ENCODE measurements at regions not wholly inside any gene's neighbourhood (a gene's known extent, or its start where the extent isn't known, plus 50 kb on each side); places are given as distances from the start of the nearest gene placed in this dataset.

DNA sequence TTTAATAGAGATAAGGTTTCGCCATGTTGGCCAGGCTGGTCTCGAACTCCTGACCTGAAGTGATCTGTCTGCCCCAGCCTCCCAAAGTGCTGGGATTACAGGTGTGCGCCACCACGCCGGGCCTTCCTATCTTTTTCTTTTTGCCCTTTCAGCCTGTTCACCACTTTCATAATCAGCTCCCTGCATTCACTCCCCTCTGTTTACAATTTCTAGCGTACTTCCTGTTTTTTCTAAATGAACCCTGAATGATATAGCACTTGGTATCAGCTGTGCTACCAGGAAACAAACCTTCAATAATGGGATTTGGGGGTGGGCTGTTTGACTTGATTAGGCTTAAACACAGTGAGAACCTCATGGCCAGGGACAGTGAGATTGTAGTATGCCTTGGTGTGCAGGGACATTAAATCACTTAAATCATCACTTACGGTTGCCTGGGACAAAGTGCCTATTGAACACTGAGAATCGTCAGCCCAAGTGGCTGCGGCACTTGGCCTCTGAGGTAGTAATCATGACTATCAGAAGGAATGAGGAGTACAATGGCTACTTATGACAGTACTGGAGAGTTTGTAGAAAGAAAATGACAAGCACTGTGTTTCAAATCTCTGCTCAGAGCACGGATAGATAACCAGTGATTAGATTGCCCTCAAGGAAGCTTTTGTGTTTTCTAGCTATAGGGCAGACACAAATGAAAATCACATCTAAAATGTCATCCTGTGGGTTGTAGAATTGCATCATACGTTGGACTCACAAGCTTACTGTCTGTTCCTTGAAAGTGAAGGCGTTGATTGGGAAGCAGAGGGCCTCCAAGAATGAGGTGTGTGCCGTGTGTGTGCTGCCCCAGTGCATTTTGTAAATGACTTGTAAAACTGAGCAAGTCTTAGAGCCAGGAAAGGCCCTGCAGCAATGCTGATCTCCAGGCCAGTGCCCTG, 661.8 kb downstream of the MATN1 start:
- no peak for DNase-seq

DNA sequence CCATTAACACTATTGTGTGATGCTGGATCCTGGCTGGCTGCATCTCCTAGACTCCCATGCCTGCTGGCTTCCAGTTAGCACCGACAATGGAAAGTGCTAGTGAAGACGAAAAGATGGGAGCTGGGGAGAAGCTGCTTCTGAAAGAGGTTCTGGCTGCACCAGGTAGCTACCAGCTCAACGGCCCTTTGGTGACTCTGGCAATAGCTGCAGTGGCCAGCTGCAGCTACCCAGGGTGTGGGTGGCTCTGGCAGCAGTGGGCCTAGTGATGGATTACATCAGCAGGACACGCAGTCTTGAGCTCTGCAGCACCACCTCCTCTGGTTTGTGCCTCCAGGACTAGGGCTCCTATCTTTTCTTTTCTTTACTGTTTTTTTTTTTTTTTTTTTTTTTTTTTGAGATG, 662.6 kb downstream of the MATN1 start:
- DNase-seq, result no peak

DNA sequence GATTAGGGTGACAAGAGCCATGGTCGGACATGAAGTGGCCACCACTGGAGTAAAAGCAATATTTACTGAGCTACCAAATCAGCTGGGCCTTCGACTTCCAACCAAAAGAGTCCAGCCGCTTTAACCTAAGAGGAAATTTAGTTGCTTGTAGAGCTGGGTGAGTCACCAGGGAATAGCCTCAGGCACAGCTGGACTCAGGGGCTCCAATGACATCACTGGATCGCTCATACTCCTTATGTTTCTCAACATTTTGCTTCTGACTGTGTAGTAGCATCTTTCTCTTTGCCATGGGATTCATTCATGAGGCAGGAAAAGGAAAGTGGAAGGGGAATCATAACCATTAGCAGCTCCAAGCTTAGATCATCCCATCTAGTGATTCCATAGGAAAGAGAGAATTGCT, 664.4 kb downstream of the MATN1 start:
- no peak for DNase-seq

DNA sequence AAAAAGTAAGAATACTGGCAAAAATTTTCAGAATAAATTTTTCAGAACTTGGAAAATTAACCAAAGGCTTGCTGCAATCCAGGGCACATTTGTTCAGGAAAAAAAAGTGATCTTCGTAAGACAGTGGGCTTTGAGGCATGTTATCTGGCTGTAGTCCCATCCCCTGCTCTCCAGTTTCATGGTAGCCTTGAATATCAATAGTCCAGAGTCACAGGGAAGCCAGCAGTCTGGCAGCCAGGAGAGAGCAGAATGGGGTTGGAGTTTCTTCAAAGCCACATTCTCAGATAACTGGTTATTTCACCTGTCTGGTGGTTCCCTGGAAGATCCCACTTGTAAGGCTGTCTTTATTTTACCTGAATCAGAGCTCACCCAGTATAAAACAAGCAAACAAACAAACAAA, 669.3 kb downstream of the MATN1 start:
- DNase-seq, result no peak

DNA sequence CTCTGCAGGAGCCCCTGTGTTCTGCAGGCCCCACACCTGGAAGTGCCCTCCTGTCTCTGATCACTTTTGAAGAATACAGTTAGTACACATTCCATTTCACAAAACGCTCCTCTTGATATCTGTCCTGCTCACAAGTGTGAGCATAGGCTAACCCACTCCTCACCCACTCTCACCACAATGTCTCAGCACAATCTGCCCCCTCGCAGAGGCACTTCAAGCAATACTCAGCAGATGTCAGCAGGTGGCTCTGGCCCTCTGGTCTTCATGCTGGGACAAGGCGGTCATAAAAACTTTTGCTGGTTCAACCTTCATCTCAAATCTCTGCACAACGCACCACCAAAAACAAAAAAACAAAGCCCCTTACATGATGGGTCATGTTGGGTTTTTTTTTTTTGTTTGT, 671.2 kb downstream of the MATN1 start:
- no peak for DNase-seq

DNA sequence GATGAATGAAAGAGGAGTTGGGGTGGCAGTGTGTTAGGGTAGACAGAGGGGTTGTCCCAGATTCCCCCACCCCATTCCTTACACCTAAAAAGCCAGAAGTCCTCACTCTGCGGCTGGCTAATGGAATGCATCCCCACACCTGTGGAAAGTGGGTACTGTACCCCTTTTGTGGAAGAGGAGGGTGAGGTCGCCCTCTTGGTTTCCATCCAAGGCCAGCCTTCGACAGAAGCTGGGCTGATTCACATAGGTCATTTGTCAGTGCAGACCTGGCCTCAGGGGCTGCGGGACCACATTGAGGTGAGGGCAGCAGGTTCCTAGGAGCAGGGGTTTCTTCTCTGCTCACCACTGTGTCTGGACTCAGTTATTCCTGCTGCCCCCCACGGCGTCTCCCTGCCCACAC, 671.6 kb downstream of the MATN1 start:
- no peak for DNase-seq

DNA sequence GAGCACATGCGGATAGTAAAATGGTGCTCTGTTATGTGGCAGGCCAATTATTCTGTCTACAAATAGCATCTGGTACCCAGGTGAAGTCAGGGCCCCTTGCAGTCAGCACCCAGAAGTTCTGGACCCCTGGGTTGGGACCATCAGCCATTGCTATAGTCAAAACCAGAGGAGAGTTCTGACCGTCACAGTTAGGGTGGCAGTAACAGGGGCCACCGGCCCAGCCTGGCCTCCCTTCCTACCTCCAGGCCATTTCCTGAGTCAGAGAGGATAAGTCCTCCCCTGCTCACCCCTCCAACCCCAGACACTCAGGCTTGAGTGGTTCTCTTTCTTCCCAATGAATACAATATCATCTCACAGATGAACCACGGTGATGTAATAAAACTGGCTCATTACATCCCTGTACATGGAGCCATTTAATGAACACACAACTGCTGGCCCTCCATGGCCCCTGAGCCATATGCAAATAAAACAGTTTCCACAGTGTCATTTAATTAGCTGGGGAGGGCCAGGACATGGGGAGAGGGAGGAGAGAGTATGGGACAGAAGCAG, 673.6 kb downstream of the MATN1 start:
- no peak for DNase-seq

DNA sequence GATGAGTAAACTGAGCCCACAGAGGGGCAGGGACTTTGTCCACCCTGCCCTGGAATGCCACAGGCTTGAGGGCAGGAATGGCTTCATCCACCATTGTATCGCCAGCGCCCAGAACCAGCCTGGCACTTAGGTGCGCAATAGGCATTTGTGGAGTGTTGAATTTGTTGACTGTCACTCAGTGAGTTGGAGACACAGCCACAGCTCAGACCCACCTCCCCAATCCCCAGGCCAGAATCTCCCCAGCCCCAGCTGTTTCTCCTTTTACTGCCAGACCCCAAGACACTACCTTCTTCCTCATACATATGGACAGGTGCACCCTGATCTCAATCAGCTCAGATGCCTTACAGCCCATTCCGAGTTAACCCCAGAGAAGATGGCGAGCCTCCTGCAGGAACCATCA, 674.5 kb downstream of the MATN1 start:
- no peak for DNase-seq

DNA sequence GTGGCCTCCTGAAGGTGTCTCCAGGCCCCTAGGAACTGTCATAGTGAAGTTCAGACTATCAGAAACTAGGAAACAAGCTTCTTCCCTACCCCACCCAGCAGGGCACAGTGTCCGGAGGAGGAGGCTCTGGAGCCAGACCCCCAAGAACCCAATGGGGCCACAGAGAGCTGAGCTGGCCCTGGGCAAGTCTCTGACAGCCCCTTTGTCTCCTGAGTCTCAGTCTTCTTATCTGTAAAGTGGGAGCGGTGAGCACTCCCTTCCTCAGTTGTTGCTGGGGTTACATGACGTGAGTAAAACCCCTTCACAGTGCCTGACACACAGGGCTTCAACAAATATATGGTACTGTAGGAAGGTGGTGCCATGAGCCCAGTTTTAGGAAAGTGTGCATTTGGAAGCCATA, 675.8 kb downstream of the MATN1 start:
- no peak for DNase-seq

DNA sequence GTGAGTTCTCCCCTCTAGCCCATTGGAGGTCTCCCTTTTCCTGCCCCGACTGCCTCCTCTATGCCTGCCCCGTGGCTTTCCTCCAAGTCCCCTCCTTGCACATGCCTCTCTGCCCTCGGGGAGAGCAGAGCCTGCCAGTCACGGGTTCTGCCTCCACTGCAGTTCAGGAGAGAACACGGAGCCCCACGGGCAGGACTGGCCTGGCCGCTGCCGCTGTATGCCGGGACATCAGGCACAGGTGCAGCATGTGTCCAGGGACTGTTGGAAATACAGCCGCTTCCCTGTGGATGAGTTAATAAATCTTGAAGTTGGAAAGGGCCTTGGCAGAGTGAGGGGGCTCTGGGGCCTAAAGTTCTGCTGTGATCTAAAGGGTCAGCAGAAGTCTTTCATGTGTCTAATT, 676.6 kb downstream of the MATN1 start:
- DNase-seq, result no peak

DNA sequence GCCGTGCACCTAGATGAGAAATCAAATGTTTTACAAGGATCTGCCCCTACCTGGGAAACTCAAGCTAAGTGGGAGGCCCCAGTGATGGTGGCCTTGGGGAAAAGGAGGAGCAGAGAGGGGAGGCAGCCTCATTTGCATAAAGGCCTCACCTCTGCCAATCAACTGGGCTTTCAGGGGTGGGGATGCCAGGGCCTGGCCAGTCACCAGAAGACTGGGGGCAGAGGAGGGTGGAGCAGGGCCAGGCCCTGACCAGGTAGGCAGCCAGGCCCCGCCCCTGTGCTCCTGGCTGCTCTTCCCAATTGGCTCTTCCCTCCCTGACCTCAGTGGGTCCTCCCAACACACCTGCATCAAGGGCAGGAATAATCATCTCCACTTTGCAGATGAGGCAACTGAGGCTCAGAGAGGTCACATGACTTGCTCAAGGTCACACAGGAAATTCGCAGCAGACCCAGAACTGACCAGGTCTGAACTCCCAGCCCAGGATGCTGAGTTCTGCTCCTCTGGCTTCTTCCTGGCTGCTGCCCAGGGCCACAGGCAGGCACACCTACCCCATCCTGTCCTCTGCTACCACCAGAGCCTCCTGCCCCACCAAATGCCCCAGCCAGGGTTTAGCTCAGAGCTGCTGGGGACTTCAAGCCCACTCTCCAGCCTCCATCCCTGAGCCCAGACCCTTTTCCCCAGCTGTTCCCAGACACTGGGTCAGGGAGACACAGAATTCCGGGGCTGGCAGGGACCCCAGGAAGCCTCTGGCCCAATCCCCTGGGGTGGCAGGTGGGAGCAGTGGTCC, 677.9 kb downstream of the MATN1 start:
- no peak for DNase-seq

DNA sequence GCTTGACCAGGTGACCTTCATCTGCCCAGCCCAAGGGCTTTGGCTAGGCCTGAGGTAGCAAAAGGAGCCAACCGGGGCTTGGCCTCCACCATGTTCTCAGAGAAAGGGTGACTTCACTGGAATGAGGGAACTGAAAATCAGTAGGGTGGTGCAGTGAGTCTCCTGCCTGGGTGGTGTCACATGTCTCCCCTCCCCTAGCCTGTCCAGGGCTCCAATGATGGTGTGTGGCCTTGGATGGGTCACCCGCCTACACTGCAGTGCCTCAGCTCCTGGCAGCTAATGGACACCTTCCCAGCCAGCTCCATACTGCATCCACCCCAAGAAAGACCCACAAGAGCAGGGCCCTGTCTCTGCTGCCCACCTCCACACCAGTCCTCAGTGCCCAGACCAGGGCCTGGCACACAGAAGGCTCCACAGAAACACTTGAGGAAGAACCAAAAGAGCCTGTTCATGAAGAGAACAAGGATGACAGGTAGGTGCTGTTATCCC, 678.7 kb downstream of the MATN1 start:
- DNase-seq, result no peak

DNA sequence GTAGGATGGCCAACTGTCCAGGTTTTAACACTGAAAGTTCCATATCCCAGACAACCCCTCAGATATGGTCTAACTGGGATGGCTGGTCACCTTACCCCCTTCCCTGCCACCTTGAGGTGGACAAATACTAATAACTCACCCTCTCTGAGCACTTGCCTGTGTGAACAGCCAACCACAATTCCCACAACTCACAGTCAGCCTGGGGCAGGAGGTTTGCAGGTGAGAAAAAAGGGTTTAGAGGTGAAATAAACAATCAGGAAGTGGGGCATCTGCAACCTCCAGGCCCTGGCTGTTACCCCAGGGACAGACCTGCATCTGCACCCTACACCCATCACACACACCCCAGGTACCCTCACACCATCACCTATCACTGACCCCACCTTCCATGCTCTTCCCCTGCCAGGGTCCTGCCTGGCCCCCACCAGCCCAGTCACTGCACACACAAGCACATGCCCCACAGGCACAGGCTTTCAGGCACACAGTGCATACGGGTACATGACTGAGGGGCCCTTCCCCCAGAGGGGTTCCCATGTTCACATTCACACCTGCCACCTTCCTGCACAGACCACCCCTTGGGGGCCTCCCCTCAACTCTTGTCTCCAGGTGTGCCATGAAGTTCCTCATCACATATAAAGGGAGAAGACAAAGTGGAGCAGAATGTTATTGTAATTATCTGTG, 679.5 kb downstream of the MATN1 start:
- DNase-seq, result no peak

DNA sequence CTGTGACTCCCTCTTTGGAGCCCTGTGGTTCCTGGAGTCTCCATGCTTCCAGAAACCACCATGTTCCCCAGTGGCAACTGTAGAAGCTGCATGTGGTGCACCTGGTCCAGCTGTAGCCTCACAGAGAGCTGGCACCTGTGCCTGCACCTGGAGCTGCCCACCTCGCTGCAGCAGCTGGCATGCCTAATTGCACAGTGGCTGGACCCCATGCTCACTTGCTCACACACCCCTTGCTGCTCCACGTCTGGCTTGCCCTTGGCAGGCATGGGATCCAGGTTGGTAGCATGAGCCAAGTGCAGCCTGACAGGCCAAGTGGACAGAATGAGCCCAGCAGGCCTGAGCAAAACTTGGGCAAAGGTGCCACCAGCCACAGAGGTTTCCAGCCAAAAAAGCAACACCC, 680.1 kb downstream of the MATN1 start:
- no peak for DNase-seq

DNA sequence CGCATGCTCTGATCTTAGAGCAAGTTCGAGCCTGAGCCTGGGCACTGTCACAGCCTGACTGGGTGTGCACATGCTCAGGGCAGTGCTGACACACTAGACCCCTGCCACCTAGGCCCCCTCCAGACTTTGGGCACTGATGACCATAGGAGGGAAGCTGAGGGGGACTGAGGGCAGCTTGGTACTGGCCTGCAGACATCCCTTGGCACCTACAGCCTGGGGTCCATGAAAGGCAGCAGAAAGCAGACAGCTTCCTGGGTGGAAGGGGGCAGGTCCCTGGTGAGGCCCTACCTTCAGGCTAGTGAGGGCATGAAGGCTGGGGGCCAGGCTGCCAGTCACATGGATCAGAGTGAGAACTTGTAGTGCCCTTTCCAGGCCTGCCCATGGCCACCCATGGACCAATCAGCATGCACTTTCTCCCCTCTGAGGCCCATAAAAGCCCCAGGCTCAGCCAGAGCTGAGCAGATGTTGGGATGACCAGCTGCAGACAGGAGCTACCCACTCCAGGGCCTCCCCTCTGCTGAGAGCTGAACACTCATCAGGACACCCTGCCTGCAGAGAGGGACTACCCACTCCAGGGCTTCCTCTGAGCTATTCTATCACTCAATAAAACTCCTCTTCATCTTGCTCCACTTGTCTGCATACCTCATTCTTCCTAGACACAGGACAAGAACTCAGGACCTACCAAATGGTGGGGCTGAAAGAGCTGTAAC, 680.8 kb downstream of the MATN1 start:
- no peak for DNase-seq

DNA sequence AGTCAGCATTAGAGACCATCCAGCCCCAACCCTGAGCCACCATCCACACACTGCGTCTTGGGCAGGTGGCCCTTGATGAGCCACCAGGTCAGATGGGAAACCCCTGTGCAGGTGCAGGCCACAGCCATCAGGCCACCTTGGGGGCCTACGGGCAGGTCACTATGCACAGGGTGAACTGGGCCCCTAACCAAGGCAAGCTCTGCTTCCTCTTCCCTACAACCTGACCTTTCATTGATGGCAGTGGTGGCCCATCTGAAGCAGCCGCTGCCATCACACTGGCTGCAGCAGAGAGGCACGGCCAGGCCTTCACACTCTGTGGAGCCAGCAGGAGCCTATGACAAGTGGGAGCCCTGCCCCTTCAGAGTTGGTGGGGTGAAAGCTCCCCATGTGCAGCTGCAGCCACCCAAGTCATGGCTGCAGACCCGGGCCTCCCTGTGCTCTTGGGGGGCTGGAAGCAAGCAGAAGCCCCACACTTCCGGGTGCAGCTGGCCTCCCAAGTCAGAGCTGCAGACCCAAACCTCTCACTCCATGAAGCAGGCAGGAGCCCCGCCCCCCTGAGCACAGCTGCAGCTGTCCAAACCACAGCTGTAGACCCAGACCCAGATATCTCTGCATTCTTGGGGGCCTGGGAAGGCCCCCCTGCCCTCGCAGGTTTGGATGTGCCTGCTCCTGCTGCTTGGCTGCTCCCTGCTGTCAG, 681.5 kb downstream of the MATN1 start:
- DNase-seq, result no peak

DNA sequence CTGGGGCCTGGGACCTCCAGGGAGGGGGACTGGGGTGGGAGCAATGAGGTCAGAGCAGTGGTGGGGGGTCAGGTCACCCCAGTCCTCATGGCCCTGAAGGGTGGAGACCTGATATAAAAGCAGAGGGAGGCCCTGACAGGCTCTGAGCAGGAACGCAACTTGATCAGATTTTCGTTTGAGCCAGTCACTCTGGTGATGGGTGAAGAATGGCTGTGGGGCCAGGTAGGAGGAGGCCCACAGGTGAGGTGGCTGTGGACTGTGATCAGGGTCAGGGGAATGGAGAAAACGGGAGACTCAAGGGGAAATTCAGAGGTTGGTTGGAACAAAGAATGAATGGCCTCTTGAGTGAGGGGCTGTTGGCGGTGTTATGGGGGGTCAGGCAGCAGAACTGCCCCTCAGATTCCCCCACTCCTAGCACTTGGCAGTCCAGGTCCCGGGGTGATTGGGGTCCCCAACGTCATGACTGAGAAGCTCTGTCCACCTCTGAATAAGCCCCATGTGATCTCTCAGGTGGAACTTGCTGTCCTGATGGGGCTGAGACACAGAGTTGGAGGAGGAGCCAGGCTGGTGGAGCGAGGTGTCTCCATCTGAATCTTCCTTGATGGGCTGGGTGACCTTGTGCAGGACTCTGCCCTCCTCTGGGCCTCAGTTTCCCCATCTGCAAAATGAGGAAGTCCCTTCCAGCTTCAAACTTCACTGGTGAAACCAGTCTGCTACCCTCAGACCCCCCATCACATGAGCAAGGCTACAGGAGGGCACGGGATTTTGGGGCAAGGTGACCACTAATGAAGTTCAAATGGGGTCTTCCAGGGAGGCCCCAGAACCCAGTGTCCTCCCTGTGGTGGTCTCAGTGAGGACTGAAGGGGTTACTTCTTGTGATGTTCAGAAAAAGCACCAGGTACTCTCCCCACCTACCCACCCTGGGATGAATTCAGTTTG, 683.0 kb downstream of the MATN1 start:
- no peak for DNase-seq

DNA sequence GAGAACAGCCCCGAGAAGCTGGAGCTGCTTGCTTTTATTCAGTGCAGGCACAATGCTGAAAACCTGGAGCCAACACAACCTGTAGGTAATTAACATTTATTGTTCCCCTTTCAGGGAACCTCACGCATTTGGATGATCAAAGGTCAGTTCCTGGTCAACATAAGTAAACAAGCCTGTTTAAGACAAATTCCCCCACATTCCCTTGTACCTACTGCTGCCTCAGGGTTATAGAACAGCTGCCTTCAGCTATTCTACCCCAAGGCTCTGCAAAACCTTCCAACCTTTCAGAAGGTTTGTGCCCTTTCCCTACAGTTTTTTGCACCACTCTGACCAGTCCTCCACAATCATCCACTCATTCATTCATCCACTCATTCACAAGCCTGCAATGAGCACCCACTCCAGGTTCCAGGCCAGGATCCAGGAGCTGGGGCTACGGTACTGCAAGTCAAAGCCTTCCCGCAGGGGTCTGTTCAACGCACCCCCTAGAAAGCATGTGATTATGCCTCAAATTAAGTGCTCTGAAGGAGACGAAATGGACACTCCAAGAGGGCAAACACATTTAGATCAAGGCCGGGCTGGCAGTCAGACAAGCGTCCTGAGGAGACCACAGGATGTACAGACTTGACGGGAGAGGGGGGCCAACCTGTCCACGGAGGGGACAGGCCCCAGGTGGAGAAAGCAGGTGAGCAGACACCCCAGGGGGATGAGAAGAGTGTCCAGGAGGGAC, 683.9 kb downstream of the MATN1 start:
- DNase-seq, result no peak

DNA sequence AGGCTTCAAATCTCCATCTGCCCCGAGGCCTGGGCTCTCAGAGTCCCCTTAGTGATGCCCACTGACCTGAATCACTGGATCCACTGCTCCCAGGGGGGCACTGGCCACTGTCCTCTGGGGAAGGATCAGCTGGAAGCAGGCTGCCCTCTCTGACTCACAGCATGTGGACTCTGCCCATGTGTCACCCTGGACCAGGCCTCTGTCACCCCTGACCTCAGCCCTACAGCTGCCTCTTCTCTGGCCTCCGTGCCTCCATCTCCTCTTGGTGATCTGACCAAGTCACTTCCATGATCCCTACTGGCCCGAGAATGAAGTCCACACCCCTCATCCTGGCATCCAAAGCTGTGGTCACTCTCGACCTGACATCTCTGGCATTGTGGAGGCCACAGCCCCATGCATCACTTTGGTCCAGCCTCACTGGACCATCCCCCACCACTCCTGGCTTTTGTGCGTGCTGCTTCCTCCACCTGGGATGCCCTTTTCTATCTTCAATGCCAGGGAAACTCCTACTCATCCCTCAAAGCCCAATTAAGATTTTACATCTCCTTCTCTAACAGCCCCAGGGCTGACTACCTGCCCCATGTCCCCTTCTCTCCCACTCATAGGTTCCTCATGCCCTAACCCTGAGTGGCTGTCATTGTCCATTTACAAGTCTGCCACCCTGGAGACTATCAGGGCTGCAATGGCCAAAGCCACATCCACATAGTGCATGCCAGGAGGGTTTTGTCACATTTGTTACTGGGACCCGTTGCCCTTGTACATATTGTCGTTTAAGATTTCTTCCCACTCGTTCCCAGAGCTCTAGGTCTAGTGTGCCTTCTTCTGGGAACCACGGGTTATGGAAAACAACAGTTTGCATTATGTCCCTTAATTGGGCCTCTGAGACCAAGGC, 685.0 kb downstream of the MATN1 start:
- DNase-seq, result no peak

All from GDM1 (cell line).